ENCODE measurements at regions not wholly inside any gene's neighbourhood (a gene's known extent, or its start where the extent isn't known, plus 50 kb on each side); places are given as distances from the start of the nearest gene placed in this dataset.

- TF ChIP-seq CTCF (IDR thresholded peaks at IDR 0.05), result no peak
- TF ChIP-seq POLR2A (IDR thresholded peaks at IDR 0.05), result no peak
These were observed 243.2 kb downstream of the OGFRL1 start for GRCh38 chr6:71531841-71532240.
